KMS-11 (cell line): ENCODE measurements at regions not wholly inside any gene's neighbourhood (a gene's known extent, or its start where the extent isn't known, plus 50 kb on each side); places are given as distances from the start of the nearest gene placed in this dataset.

ENCODE experiments used
- H2AFZ ChIP-seq: fragments of 200-600 bp; sonication (generic); 2 replicates; pipeline ENCODE4 v1.6.1; 2016; ENCODE audit warnings: antibody characterized with exemption, mixed run types, low read depth
- H3K27ac ChIP-seq: fragments of 200-600 bp; sonication (generic); 2 replicates; pipeline ENCODE4 v1.6.1; 2016; ENCODE audit warnings: mild to moderate bottlenecking, mixed run types
- H3K27me3 ChIP-seq: fragments of 200-600 bp; sonication (generic); 2 replicates; pipeline ENCODE4 v1.6.1; 2017; ENCODE audit warnings: mild to moderate bottlenecking, low read depth, mixed run types, moderate library complexity; ENCODE audit not compliant: insufficient read depth
- H3K36me3 ChIP-seq: fragments of 200-600 bp; sonication (generic); 2 replicates; pipeline ENCODE4 v1.6.1; 2017; ENCODE audit warnings: mild to moderate bottlenecking, mixed run types; ENCODE audit not compliant: insufficient read depth
- H3K4me1 ChIP-seq: fragments of 200-600 bp; sonication (generic); 2 replicates; pipeline ENCODE4 v1.6.1; 2016; ENCODE audit warnings: mild to moderate bottlenecking, low read depth, mixed run types; ENCODE audit not compliant: poor library complexity, severe bottlenecking
- H3K4me2 ChIP-seq: fragments of 200-600 bp; sonication (generic); 2 replicates; pipeline ENCODE4 v1.7.0; 2016; ENCODE audit warnings: mild to moderate bottlenecking, mixed run types
- H3K4me3 ChIP-seq: fragments of 200-600 bp; sonication (generic); IDR thresholded peaks from 2 replicates; pipeline ENCODE4 v1.6.1; 2017; ENCODE audit warnings: low read depth, low read length, mixed read lengths; ENCODE audit not compliant: insufficient read depth
- H3K79me2 ChIP-seq: fragments of 200-600 bp; sonication (generic); 2 replicates; pipeline ENCODE4 v1.6.1; 2016; ENCODE audit warnings: low read depth, mixed run types; ENCODE audit not compliant: insufficient read depth
- H3K9ac ChIP-seq: fragments of 200-600 bp; sonication (generic); 2 replicates; pipeline ENCODE4 v1.6.1; 2016; ENCODE audit warnings: mild to moderate bottlenecking, mixed run types
- H4K20me1 ChIP-seq: fragments of 200-600 bp; sonication (generic); 2 replicates; pipeline ENCODE4 v1.6.1; 2016; ENCODE audit warnings: mild to moderate bottlenecking, mixed run types; ENCODE audit not compliant: insufficient read depth
- CTCF ChIP-seq: fragments of 200-600 bp; sonication (generic); conservative IDR thresholded peaks from 2 replicates; pipeline ENCODE4 v1.6.1; 2017; ENCODE audit warnings: low read depth, mild to moderate bottlenecking, antibody characterized with exemption, low read length, moderate library complexity, mixed read lengths

- H3K79me2 ChIP-seq, result no peaks in the 10 kb centered on the region
These were observed 466.8 kb upstream of the SMIM31 start for GRCh38 chr4:164287173-164287572.

GRCh38 chr4:164288578-164288977 lies 465.4 kb upstream of the SMIM31 start:
- Histone ChIP-seq H3K36me3 (no peaks in the 10 kb centered on the region), H3K27ac (no peak overlapping the region), H3K79me2 (no peaks in the 10 kb centered on the region), H3K27me3 (no peaks in the 10 kb centered on the region), H3K4me3 (no peak overlapping the region), H3K4me1 (peaks cover 14% of the 10 kb centered on the region), H3K9ac (no peak overlapping the region), H4K20me1 (no peaks in the 10 kb centered on the region), H3K4me2 (no peak overlapping the region; the same call in 1 of the 2 replicates), H2AFZ (no peak overlapping the region)
- TF ChIP-seq CTCF, result no peak

More at GRCh38 chr4:164287173-164287572, 466.8 kb upstream of the SMIM31 start:
- Histone ChIP-seq H4K20me1 (no peaks in the 10 kb centered on the region), H3K4me1 (peaks cover 14% of the 10 kb centered on the region), H3K27ac (no peak overlapping the region), H3K9ac (no peak overlapping the region), H2AFZ (no peak overlapping the region), H3K4me3 (no peak overlapping the region), H3K4me2 (no peak overlapping the region), H3K27me3 (no peaks in the 10 kb centered on the region), H3K36me3 (no peaks in the 10 kb centered on the region)
- TF ChIP-seq CTCF, result no peak

GRCh38 chr4:164293203-164293602 lies 460.7 kb upstream of the SMIM31 start:
- H3K27ac ChIP-seq, result no peak overlapping the region
- no peaks in the 10 kb centered on the region for H3K27me3 ChIP-seq
- no peak overlapping the region for H3K4me2 ChIP-seq
- H3K79me2 ChIP-seq, result no peaks in the 10 kb centered on the region
- no peak for TF ChIP-seq CTCF
- no peaks in the 10 kb centered on the region for H3K36me3 ChIP-seq
- H3K4me1 ChIP-seq, result peaks cover 10% of the 10 kb centered on the region
- no peak overlapping the region for H2AFZ ChIP-seq
- H4K20me1 ChIP-seq, result no peaks in the 10 kb centered on the region
- no peak overlapping the region for H3K4me3 ChIP-seq
- no peak overlapping the region for H3K9ac ChIP-seq

GRCh38 chr4:164293743-164294142 lies 460.2 kb upstream of the SMIM31 start:
- Histone ChIP-seq H4K20me1 (no peaks in the 10 kb centered on the region), H3K4me2 (no peak overlapping the region), H2AFZ (no peak overlapping the region), H3K4me3 (no peak overlapping the region), H3K79me2 (no peaks in the 10 kb centered on the region), H3K4me1 (peaks cover 4% of the 10 kb centered on the region), H3K36me3 (no peaks in the 10 kb centered on the region), H3K27ac (no peak overlapping the region), H3K9ac (no peak overlapping the region), H3K27me3 (no peaks in the 10 kb centered on the region)
- TF ChIP-seq CTCF, result no peak
